GM19395 (cell line): ENCODE measurements at regions not wholly inside any gene's neighbourhood (a gene's known extent, or its start where the extent isn't known, plus 50 kb on each side); places are given as distances from the start of the nearest gene placed in this dataset.
"Not testable (repeated sequence)": the region's sequence is repeated elsewhere in the genome, so short reads cannot be mapped to it uniquely, and the experiment has no call there.

ENCODE experiments used
- ATAC-seq: cut with Tn5 transposase; IDR thresholded peaks from one replicate; pipeline ENCODE4 v1.9.1; 2021; ENCODE audit warnings: mild to moderate bottlenecking, moderate library complexity; ENCODE audit not compliant: unreplicated experiment

DNA sequence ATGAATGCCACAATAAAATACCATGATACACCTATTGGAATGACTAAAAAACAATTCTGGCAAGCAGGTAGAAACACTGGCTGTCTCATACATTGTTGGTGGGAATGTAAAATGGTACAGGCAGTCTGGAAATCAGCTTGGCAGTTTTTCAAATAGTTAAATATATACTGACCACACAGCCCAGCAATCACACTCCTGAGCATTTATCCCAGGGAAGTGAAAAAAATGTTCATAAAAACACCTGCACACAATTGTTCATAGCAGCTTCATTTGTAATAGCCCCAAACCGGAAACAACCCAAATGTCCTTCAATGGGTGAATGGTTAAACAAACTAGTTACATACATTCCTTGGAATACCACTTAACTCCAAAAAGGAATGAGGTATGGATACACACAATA lies 137.2 kb downstream of the TFCP2L1 start:
- no peak for ATAC-seq

DNA sequence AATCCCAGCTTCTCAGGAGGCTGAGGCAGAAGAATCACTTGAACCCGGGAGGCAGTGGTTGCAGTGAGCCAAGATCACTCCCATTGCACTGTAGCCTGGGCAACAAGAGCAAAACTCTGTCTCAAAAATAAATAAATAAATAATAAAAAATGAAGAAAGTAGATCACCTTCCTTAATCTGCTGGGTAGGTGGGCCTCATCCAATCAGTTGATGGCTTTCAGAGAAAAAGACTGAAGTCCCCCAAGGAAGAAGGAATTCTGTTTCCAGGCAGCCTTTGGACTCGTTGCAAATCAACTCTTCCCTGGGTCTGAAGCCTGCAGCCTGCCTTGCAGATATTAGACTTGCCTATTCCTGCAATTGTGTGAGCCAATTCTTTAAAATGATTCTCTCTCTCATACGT lies 136.5 kb downstream of the TFCP2L1 start:
- ATAC-seq: no peak

DNA sequence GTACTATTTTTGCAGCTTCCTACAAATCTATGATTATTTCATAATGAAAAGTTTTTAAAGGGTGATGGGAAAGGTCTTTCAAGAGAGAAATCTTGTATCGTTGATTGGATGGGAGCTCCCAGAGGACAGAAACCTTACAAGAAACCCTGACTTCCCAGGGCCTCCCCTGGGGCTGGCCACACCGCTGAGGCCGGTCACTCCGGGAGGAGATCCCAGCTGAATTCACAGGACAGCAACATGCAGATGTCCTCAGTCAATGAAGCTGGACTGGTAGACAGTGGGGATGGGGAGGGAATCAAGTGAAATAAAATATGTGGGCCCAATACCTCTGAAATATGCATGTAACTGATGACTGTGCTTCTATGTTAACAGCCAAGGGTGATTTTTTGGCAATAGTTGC lies 135.6 kb downstream of the TFCP2L1 start:
- ATAC-seq: no peak

DNA sequence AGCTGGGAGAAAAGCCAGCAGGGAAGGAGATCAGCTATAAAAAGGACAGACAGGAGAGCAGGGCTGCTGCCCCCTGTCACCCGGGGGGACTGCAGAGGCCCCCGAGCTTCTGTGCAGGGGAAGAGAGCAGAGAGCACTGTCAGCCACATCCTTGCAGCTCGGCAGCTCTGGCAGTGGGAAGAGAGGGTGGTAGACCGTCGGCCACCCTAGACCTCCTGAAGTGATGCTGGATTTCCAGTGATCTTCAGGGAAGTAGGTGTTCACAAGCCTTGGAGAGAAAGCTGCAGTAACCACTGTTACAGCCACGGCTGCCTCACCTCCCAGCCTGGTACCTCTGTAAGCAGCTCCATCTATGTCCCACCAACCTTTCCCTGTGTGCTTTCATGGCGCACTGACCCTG lies 134.9 kb downstream of the TFCP2L1 start:
- no peak for ATAC-seq

DNA sequence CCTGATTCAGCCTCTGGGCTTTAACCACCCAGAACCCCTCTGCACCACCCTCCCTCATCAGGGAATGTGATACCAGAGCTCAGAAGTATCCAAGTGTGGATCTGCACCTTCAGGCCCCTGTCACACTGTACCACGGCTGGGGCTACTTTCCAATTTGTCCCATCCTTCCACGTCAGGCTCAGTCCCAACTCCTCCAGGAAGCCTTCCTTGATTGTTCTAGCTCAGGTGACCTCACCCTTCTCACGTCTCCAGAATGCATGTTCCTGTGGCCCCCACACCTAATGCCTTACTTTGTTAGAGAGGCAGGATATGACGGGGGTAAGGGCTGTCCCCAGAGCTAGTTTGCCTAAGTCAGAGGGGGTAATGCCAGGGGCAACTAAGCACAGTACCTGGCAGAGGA lies 134.3 kb downstream of the TFCP2L1 start:
- no peak for ATAC-seq

DNA sequence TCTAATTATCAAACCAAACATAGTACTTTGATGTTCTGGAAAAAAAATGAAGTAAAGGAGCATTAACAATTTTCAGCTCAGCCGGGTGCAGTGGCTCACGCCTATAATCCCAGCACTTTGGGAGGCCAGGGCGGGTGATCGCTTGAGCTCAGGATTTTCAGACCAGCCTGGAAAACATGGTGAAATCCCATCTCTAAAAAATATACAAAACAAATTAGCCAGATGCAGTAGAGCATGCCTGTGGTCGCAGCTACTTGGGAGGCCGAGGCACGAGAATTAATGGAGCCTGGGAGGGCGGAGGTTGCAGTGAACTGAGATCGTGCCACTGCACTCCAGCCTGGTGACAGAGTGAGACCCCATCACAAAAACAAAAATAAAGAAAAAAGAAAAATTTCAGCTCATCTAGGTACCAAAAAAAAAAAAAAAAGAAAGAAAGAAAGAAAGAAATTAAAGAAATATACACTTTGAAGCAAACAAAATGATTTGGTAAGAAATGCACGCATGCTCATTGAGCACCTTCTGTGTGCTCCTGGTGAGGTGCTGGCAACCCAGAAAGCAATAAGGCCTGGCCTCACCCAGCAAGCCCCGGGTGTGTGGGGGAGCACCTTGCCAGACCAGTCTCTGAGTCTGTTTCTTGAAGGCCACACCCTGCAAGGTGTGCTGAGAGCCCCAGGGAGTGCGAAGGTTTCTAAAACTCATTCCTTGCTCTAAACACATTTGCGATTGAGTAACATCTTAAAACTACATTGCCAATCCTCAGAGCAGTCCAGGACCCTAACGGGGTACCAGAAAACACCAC lies 133.5 kb downstream of the TFCP2L1 start:
- ATAC-seq: no peak

DNA sequence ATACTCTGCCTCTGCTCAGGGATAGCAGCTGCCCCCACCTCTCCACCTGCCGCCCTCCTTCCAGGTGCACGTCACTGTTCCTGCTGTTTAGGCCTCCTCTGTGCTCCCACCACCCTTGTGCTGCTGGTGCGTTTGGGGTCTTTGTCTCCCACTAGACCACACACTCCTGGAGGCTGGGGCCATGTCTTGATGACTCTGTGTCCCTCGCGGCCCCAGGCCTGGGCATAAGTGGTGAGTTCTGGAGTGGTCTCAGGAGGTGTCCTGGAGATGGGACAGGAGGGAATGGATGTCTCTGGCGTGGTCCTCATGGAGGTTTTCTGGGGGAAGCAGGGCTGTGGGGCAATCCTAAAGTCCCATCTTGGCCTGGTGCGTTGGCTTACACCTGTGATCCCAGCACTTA lies 132.1 kb downstream of the TFCP2L1 start:
- ATAC-seq: no peak

DNA sequence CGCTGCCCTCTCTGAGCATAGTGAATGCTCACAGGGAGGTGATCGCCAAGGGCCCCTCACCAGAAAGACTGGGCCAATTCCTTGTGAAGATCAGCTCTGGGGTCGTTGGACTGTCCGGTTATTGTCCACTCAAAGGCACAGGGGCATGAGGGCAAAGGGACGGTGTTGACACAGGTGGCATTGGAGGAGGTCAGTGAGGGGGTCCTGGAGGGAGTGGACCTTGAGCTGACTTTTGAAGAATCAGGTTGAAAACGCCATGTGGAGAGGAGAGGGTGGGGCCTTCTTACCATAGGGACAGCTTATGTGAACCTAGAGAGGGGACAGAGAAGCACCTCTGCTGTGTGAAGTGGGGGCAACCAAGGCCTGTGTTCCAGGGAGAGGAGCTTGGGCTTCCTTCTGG lies 131.5 kb downstream of the TFCP2L1 start:
- no peak for ATAC-seq

DNA sequence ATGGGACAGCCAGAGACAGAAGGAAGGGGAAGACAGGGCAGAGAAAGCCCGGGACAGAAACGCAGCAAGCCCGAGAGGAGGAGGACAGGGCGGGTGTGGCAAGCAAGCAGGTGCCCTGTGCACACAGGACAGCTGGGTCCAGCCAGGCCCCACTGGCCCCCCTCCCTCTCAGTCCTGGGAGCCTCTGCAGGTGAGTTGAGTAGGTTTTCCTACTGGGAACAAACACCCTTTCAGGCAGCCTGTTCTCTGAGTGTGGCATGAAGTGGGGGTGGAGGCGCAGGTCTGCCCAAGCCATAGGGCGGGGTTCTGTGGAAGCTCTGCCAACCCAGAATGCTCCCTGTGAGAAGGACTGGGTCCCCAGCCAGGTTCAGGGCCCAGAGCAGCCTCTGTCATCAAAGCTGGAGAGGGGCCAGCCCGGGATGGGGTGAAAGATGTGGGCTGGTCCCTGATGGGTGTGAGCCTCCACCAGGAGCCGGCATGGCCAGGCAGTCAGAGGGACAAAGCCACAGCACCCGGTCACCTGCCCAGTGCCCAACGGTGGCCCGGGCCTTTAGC lies 129.4 kb downstream of the TFCP2L1 start:
- ATAC-seq: no peak

DNA sequence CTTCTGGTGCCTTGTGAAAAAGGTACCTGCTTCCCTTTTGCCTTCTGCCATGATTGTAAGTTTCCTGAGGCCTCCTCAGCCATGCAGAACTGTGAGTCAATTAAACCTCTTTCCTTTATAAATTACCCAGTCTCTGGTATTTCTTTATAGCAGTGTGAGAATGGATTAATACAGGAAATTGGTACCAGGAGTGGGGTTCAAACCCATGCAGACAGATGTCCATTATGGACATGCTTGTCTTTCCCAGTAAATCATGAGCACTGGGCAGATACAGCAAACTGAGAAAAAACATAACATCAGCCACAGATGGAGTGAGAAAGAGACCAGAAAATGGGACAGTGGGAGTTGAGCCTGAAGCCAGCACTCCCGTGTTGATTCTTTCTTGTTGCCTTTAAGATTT lies 127.5 kb downstream of the TFCP2L1 start:
- not testable (repeated sequence) for ATAC-seq

DNA sequence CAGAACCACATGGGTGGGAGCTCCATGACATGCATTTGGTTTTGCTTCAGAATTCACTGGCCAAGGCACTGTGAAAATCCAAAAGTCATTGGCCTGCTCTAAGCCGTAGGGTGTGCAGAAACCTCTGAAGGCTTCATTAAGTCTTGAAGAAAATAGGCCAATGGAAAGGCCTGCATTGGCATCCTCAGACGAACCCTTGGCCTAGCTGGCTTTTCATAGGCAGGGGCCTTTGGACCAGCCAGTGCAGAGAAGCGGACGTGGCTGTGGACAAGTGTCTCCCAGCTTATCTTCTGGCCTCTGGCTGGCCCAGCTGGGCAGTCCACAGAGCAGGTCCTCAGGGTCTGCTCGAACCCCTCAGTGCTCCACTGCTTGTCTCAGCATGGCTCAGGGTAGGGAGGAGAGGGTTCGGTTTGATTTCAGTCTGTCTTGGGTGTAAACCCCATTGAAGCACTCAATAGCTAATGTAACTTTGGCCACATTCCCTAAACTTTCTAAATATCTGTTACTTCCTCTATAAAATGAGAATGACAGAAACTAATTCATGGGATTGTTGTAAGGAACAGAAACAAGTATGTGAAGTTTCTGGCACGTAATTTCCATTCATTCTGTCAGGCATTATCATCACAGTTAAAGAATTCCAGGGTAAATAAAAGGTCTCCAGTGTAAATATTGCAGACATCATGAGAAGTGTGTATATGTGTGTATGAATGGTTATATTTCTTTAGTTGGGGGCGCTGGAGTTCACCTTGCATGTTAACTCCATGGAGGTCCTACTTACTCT lies 125.5 kb downstream of the TFCP2L1 start:
- no peak for ATAC-seq

DNA sequence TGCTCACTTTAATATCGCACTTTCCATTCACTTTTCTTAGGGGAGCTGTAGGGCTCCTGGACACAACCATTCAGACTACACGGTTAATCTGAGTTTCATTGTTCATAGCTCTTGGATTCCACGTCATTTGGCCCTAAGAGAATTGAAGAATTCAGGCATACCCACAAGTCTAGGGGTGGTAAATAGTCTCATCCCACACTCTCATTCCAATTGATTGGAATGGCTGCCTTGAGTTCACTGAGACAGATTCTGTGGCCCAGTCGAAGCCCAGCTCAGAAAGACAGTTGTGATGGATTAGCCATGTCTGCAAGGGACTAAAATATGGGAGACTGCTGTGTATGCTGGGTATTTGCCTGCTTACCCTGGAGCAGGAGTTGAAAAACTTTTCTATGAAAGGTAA lies 124.6 kb downstream of the TFCP2L1 start:
- ATAC-seq: no peak

DNA sequence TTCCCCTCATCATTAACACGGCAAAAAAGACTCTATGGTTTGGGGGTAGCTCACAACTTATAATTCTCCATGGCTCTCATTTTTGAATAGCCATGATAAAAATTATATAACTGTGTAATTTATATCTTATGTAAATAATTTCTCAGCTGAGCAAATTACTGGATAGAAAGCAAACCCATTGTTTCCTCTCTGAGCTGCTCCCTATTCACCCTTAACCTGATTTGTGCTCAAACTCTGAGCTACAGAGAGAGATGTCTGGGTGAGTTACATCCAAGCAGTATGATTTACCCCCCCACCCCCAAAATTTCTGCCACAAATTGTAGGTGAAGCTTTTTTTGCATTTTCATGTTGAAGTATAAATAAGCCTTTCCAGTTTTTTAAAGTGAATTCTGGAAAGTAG lies 123.7 kb downstream of the TFCP2L1 start:
- ATAC-seq: no peak

DNA sequence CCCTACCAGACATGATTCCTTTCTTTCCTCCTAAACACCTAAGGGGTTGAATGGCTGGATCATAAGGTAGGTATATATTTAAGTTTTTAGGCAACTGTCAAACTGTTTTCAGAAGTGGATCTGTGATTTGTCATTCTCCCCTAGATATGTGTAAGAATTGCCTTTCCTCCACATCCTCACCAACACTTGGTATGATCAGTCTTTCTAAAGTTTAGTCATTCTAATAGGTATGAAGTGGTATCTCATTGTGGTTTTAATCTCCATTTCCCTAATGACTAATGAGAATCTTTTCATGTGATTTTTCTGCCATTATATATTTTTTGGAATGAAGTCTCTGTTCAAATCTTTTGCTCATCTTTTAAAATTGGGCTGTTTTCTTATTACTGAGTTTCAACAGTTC lies 122.1 kb downstream of the TFCP2L1 start:
- no peak for ATAC-seq

DNA sequence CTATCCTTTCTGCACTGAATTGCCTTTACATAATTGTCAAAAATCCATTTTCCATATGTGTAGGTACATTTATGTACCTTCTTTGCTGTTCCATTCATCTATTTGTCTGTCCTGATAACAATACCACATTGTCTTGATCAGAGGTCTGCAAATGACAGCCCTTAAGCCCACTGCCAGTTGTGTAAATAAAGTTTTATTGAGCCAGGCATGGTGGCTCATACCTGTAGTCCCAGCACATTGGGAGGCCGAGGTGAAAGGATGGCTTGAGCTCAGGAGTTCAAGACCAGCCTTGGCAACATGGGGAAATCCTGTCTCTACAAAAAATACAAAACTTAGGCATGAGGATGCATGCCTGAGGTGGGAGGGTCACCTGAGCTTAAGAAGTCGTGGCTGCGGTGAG lies 121.0 kb downstream of the TFCP2L1 start:
- ATAC-seq: no peak

DNA sequence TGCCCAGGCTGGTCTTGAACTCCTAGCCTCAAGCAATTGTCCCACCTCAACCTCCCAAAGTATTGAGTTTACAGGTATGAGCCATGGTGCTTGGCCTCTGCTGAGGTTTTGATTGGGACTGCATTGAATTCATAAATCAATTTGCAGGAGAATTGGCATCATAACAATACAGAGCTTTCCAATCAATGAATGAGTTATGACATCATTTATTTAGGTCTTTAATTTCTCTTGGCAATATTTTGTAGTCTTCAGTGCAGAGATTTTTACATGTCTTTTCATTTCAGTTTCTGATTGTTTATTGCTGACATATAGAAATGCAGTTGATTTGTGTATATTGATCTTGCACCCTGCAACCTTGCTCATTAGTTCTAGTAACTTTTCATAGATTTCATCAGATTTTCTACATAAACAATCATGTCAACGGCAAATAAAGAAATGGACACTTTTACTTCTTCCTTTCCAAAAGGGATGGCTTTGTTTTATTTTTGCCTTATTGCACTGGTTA lies 119.9 kb downstream of the TFCP2L1 start:
- ATAC-seq: no peak
